Calu3 (cell line): ENCODE measurements at regions not wholly inside any gene's neighbourhood (a gene's known extent, or its start where the extent isn't known, plus 50 kb on each side); places are given as distances from the start of the nearest gene placed in this dataset.

Source experiments
- BruUV-seq: library from RNA; stranded (reverse); fragments of 400-500 nt; replicated peaks from 2 replicates; lab custom pipeline; 2021; lab: Mats Ljungman, UMichigan
- CTCF ChIA-PET: fragments of 300-600 bp; sonication (Branson Sonifier 250); formaldehyde crosslinking; loops from one replicate; lab custom pipeline; 2022; ENCODE audit warnings: antibody characterized with exemption; lab: Charles Lee
- DNase-seq: peaks from one replicate; pipeline ENCODE4 v3.0.0; 2022
- H3K27ac Mint-ChIP-seq: one replicate; pipeline ENCODE4 v1.8.0; 2022; ENCODE audit warnings: mixed read lengths; ENCODE audit not compliant: unreplicated experiment
- H3K27me3 Mint-ChIP-seq: one replicate; pipeline ENCODE4 v1.8.0; 2022; ENCODE audit warnings: mixed read lengths; ENCODE audit not compliant: unreplicated experiment
- H3K36me3 Mint-ChIP-seq: one replicate; pipeline ENCODE4 v1.8.0; 2022; ENCODE audit warnings: mild to moderate bottlenecking, moderate library complexity, mixed read lengths; ENCODE audit not compliant: insufficient read depth, unreplicated experiment
- H3K4me1 Mint-ChIP-seq: one replicate; pipeline ENCODE4 v1.8.0; 2022; ENCODE audit warnings: mild to moderate bottlenecking, low read depth, mixed read lengths; ENCODE audit not compliant: unreplicated experiment
- H3K4me3 Mint-ChIP-seq: one replicate; pipeline ENCODE4 v1.8.0; 2022; ENCODE audit warnings: mild to moderate bottlenecking, low read depth, moderate library complexity, mixed read lengths; ENCODE audit not compliant: unreplicated experiment
- H3K9me3 Mint-ChIP-seq: one replicate; pipeline ENCODE4 v1.8.0; 2022; ENCODE audit warnings: low read depth, mixed read lengths; ENCODE audit not compliant: unreplicated experiment
- intact Hi-C: fragments of 100-400 bp; cut with micrococcal nuclease; formaldehyde crosslinking; loops from one replicate; pipeline ENCODE4 v1.10.0; 2022; ENCODE audit not compliant: unreplicated experiment
- TF ChIP-seq, protein P1 (sequence below): fragments of 200-600 bp; IDR thresholded peaks from one replicate; pipeline ENCODE4 v1.8.0; 2022; ENCODE audit warnings: antibody characterized with exemption; ENCODE audit not compliant: unreplicated experiment

- H3K27ac Mint-ChIP-seq, result no peak overlapping the region
- BruUV-seq, result no TSS peak
- intact Hi-C loops, result no loop called here
- peaks cover 3% of the 10 kb centered on the region for H3K9me3 Mint-ChIP-seq
- peaks cover 13% of the 10 kb centered on the region for H3K27me3 Mint-ChIP-seq
- TF ChIP-seq, protein P1, sequence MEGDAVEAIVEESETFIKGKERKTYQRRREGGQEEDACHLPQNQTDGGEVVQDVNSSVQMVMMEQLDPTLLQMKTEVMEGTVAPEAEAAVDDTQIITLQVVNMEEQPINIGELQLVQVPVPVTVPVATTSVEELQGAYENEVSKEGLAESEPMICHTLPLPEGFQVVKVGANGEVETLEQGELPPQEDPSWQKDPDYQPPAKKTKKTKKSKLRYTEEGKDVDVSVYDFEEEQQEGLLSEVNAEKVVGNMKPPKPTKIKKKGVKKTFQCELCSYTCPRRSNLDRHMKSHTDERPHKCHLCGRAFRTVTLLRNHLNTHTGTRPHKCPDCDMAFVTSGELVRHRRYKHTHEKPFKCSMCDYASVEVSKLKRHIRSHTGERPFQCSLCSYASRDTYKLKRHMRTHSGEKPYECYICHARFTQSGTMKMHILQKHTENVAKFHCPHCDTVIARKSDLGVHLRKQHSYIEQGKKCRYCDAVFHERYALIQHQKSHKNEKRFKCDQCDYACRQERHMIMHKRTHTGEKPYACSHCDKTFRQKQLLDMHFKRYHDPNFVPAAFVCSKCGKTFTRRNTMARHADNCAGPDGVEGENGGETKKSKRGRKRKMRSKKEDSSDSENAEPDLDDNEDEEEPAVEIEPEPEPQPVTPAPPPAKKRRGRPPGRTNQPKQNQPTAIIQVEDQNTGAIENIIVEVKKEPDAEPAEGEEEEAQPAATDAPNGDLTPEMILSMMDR, result no peak
- CTCF ChIA-PET, result no interaction called here
- H3K4me1 Mint-ChIP-seq, result no peaks in the 10 kb centered on the region
- no peak for DNase-seq
- no peaks in the 10 kb centered on the region for H3K36me3 Mint-ChIP-seq
- no peak overlapping the region for H3K4me3 Mint-ChIP-seq
Observed at GRCh38 chr7:152979376-152979775, 219.8 kb downstream of the ACTR3B start.

- H3K27ac Mint-ChIP-seq, result no peak overlapping the region
- no peak overlapping the region for H3K4me3 Mint-ChIP-seq
- H3K4me1 Mint-ChIP-seq, result no peaks in the 10 kb centered on the region
- no peak for DNase-seq
- CTCF ChIA-PET, result no interaction called here
- H3K36me3 Mint-ChIP-seq, result no peaks in the 10 kb centered on the region
- TF ChIP-seq, protein P1, result no peak
- H3K27me3 Mint-ChIP-seq, result peaks cover 13% of the 10 kb centered on the region
- intact Hi-C loops, result no loop called here
- BruUV-seq, result no TSS peak
- peaks cover 3% of the 10 kb centered on the region for H3K9me3 Mint-ChIP-seq
Observed at GRCh38 chr7:152984421-152984820, 224.9 kb downstream of the ACTR3B start.

DNA sequence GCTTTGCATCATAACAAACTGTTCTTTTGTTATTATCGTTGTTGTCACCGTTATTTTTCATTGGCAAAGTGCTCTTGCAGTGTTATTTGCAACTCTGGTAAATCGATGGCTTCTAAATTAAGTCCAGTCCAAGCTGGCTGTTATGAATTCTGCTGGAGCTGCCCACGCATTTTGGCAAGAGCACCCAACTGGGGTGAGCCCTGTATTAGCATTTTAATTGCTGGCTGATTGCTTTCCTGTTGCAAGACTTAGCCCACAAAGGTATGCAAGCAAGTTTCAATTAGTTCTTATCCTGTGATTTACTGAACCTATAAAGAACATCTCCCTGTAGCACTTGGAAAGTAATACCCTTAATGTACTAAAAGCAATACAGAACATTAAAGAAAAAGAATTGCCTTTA lies 226.8 kb downstream of the ACTR3B start:
- no TSS peak for BruUV-seq
- no peak overlapping the region for H3K27ac Mint-ChIP-seq

GRCh38 chr7:152987656-152988055 lies 228.1 kb downstream of the ACTR3B start:
- TF ChIP-seq, protein P1, result no peak
- Mint-ChIP-seq H3K36me3 (no peaks in the 10 kb centered on the region), H3K4me1 (no peaks in the 10 kb centered on the region), H3K4me3 (no peak overlapping the region), H3K27ac (no peak overlapping the region), H3K9me3 (no peaks in the 10 kb centered on the region), H3K27me3 (no peaks in the 10 kb centered on the region)
- no TSS peak for BruUV-seq
- no peak for DNase-seq
- CTCF ChIA-PET, result no interaction called here
- intact Hi-C loops, result no loop called here

More for the DNA sequence above, 226.8 kb downstream of the ACTR3B start:
- CTCF ChIA-PET, result no interaction called here
- DNase-seq, result no peak
- no peaks in the 10 kb centered on the region for H3K27me3 Mint-ChIP-seq
- intact Hi-C loops, result no loop called here
- TF ChIP-seq, protein P1, result no peak
- peaks cover 3% of the 10 kb centered on the region for H3K9me3 Mint-ChIP-seq
- H3K4me1 Mint-ChIP-seq, result no peaks in the 10 kb centered on the region
- no peak overlapping the region for H3K4me3 Mint-ChIP-seq
- no peaks in the 10 kb centered on the region for H3K36me3 Mint-ChIP-seq
